Activated CD4-positive, alpha-beta T cell treated with anti-CD3 and anti-CD28 coated beads for 4 hours (primary cell): ENCODE measurements at regions not wholly inside any gene's neighbourhood (a gene's known extent, or its start where the extent isn't known, plus 50 kb on each side); places are given as distances from the start of the nearest gene placed in this dataset.

ENCODE experiments used
- DNase-seq, 2 donors: peaks; one replicate each; pipeline ENCODE4 v3.0.0-alpha.2; 2020

DNA sequence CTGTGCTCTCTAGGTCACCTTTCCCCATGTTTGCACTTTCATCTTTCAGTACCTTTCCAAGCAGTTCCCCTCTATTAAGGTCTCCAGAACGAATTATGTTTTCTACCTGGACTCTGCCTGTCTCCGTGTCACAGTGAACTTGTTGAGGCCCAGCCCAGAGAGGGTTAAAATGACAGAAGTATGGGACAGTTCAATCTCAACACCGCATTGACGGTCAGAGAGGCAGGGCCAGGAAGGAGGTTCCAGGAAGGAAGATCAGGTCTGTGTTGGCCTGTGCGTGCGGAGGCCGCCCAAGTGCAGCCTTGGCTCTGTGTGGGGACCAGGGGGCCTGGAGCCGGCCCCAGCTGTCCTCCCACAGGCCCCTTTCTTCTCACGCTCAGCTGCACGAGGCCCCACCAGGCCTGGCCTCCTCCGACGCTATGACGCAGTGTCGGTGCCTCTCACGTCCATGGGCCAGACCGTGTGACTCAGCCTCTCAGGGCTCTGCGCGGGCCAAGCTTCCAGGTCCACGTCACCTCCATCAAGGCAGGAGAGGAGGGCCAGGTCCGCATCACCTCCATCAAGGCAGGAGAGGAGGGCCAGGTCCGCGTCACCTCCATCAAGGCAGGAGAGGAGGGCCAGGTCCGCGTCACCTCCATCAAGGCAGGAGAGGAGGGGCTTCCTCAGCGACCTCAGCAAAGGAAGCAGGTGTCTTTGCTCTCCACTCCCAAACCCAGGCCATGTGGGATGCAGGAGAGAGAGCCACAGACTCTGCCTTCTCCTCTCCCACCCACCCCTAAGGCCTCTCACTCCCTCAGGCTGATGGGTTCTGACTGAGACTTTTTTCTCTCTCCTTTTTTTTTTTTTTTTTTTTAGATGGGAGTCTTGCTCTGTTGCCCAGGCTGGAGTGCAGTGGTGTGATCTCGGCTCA lies 83.1 kb downstream of the CPN2 start:
- DNase-seq = no peak

DNA sequence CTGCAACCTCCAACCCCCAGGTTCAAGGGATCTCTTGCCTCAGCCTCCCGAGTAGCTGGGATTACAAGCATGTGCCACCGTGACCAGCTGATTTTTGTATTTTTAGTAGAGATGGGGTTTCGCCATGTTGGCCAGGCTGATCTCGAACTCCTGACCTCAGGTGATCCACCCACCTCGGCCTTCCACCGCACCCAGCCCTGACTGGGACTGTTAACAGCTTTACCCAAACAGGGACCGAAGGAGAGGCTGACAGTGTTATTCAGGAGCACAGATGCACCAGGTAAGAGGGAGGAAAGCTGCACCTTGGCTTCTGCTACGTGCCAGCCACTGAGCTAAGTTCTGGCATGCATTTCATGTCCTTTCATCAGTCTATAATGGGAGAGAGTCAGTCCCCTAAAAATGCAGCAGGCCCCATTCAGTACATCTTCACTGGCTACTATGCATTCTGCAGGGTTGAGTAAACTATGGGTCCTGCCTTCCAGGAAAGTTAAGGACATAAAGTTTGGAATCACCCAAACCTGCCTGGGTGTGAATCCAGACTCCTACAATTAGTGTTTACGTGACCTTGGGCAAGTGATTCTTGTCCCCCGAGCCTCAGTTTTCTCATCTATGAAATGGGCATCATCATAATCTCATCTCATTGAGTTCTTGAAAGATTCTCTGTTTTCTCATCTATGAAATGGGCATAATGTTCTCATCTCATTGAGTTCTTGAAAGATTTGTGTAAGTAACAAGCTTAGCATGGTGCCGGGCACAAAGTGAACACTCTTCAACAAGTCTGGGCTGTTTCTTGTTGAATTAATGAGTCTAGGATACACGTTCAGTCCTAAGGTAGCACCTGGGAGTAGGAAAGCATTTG lies 82.2 kb downstream of the CPN2 start:
- no peak for DNase-seq

DNA sequence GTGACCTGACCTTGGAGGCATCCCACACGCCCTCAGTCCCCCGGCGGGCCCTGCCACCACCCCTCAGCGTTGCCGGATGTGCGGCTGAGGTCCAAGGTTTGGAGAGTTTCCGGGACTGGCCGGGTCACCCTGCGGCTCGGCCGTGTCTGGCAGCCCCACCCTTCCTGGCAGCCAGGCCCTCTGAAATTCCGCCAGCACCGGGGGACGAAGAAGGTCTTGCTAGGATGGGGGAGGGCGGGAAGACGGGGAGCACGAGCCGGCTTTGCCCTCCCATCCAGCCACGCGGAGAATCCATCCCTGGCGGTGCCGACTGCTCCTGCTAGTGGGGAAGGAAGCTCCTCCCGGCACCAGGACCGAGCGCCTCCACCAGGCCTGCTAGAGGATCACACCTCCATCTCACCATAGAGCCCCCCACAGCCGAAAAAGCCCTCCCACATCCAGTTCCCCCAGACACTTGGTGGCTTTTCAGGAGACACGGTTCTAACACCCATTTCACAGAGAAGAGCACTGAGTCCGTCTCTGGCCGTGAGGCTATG lies 81.5 kb downstream of the CPN2 start:
- DNase-seq = no peak

DNA sequence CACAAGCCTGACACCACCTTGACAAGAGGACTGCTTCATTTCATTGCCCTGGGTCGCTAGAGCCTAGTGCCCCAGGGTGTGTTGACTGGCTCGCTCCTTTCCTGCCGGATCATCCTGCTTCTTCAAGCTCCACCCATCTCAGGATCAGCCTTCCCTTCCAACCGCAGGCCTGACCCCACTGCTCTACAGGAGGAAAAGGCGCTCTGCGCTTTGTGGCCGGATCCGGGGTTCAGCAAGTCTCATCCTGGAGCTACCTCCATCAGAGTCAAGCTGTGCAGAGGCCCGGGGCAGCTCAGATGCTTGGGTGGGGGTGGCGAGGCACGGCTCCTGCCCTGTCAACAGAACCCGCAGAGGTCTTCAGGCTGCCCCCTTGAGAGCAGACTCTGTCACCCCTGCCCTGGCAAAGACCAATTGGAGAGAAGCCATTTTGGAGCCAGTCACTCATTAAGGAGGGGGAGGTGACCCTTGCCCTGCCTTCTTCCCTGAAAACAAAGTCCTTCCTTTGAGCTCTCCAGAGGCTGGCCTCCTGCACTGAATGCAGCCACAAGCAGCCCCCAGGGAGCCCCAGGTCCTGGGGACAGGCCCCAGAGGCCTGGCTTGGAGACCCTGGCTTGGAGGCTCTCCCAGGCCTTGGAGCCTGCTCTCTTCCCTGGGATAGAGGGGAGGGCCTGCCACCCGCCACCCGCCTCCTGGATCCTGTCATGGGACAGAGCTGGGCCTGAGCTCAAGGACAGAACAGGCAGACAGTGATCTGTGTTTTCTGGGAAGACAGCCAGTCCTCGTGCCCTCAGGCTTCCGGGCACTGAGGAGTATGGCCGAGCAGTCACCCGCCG lies 80.3 kb downstream of the CPN2 start:
- DNase-seq = no peak

DNA sequence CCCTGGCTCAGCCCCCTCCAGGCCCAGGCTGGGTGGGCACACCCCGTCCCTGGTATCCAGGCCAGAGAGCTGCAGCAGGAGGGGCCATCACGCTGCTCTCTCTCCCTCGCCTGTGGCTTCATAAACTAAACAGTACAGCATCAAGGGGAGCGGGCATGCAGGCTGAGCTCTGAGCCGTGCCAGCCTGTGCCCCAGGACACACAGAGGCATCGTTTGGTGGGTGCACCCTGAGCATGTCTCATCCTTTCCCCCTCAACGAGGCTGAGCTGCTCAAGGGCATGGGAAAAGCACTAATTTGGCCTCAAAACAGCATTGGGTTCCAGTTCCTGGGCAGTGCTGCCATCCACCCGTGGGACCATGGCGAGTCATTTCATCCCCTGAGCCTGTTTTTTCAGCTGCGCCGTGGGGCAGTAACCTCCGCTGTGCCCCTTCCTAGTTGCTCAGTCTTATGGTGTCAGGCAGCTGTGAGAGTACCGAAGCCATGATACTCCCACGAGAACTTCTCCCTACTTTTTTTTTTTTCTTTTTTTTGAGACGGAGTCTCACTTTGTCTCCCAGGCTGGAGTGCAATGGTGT lies 79.6 kb downstream of the CPN2 start:
- no peak for DNase-seq

DNA sequence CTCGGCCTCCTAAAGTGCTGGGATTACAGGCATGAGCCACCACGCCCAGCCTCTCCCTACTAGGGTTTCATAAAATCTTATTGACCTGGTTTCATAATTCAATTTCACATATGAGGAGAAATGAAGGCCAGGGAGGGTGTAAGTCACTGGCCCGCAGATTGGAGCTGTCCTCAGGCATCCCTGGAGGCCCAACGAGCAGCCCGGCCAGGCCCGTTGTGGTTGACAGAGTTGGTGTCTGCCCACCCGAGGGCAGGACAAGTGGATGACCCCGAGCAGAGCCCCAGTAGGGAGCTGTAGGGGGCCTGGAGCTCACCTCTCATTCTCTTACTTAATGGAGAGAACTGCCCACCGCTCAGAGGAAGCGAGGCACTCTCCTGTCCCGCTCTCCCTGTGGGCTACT lies 78.9 kb downstream of the CPN2 start:
- no peak for DNase-seq

DNA sequence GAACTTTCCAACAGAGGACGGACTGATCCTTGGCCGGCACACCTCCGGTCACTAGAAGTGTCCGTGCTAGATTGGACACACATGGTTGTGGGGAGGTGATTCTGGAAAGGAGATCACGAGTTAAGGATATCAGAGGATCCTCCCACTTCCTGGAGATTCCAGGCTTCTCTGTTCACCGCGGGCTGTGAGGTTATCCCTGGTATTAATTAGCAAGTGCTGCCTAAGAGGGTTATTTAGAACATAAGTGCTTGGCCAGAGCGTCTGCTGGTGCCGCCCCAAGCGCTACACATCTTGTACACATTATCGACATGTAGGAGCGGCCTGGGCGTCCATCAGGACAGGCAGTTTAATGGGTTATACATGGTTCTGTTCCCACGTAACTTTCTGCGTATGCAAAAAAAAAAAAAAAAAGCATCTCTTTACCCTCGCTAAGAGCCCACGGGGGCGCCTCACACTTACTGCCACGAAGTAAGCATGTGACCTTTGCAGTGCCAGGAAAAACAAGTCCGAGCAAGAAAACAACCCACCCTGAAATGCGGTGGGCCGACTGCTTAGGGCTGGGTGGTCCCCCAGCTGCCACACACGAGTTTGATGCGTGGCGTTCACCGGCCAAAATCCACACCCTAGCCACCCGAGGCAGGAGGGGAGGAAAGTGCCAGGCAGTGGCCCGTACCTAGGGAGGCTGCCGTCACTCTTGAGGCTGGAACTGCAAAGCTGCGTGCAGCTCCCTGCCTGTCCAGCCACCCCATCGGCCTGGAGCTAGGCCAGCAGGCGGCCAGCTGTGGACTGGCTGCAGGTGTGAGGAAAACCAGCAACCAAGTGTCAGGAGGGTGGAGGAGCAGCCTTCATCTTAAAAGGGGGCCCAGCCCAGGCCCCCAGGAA lies 78.0 kb downstream of the CPN2 start:
- DNase-seq = no peak

DNA sequence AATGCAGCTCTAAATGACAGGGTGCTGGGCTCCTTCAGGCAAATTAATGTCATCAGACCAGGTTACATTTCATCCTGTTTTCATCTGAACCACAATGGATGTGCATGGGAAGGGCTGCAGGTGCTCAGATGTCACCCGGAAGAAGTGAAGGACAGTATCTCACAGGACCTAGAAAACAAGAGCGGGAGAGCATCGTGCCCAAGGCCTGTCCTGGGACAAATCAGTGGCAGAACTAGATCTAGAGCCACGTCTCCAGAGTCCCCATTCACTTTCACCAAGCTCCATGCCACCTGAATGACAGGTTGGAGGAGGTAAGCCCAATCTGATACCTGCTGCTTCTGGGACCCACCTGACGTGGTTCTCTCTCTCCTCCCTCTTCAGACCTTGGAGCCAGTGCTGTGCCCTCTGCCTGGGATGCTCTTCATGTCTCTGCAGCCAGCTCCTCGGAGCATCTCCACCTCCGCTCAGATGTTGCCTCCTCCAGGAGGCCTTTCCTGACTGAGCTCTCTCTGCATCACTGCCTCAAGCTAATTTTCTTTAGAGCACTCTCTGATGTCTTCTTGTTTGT lies 77.3 kb downstream of the CPN2 start:
- DNase-seq = no peak

DNA sequence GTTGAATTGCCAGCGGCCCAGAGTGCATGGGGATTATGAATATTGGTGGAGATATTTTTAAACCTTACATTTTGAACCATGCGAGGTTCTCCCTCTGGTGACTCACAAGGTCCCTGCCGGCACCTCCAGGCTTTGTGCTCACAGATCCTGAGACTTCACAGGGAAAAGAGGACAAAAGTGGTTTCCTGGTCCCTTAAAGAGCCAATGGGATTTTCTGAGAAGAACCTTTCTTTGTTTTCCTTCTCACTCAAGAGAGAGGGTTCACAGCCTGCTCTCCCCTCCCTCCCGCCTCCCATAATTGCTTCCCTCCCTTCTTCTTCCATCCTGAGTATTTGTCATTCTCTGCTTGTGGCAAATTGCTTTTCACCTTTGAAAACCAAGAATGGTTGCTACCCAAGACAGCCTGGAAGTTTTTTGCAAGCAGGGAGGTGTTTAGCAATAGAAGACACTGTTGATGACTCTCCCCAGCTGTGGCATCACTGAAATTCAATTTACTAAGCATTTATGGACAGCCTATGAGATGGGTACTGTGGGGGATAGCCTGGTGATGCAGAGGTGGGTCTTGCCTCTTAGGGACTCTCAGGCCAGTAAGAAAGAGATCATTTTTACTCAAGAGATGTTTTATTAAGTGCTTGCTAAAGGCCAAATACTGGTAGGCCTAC lies 76.6 kb downstream of the CPN2 start:
- DNase-seq = no peak

DNA sequence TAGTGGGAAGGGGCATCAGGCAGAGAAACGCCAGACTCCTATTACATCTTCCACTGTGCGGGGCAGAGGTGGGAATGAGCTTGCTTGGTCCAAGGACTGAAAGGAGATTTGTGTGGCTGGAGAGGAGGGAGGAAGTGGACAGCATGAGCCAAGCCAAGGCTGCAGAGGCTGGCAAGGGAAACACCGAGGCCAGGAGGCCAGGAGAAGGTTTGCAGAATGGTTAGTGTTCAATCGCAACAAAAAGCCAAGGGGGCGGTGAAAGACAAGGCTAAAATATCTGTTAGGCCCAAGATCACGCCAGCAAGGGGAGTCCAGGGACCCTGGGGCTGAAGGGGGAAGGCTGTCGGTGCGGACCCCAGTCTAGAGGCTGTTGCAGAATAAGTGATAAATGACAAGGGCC lies 75.8 kb downstream of the CPN2 start:
- no peak for DNase-seq

DNA sequence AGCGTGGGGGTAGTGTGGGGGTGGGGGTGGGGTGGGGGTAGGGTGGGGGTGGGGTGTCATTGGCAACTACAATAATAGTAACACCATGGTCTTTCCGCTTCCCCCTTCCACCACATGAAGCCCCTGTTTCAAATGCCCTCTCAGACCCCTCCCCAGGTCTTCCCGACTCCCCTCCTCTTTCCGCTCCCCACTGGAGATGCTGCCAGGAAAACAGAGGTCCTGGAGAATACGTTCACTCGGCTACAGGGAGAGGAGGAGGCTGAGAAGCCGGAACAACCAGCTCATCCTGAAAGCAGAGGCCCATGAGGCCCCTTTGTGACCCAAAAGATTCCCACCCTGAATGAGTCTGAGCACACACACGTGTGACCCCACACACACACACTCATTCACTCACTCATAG lies 75.4 kb downstream of the CPN2 start:
- DNase-seq = no peak

DNA sequence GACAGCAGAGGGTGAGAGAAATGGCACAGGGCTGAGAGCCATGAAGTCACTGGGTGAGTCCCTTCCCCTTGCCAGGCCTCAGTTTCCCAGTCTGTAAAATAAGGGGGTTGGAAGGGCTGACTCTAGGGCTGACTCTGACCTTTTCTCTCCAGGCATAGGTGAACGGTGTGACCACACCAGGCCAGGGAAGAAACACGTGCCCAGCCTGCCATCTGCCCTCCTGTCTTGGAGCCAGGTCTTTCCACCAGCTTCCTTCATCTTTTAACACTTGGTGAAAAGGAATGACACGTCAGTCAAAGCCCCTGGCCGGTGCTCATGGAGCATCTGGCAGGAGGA lies 74.4 kb downstream of the CPN2 start:
- no peak for DNase-seq

DNA sequence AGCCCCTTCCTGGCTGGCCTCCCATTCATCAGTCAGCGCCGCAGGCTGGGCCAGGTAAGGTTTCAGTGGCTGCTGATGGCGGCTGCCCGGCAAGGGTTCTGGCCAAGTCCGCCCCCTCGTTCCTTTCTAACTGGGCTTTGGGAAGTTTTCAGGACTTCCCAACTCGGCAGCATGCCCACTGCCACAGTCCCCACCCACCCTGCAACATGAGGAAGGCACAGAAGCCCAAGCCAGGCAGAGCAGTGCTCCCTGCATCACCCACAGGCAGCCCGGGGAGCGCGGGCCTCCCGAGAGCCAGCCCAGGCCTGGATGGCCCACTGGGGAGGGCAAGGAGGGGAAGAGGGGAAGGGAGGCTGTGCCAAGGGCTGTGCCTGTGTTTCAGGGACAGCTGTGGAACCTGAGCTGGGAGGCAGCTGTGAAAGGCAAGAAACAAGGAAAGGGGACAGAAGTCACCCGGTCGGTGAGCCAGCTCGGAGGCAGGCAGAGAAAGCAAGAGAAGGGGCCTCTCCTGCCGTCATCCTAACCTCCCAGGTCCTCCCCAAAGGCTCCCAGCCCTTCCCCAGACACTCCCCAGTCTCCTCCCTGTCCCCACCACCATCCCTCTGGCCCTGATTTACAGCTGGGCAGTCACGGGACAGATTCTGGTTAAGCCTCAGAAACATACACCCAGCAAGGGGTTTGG lies 73.9 kb downstream of the CPN2 start:
- no peak for DNase-seq

DNA sequence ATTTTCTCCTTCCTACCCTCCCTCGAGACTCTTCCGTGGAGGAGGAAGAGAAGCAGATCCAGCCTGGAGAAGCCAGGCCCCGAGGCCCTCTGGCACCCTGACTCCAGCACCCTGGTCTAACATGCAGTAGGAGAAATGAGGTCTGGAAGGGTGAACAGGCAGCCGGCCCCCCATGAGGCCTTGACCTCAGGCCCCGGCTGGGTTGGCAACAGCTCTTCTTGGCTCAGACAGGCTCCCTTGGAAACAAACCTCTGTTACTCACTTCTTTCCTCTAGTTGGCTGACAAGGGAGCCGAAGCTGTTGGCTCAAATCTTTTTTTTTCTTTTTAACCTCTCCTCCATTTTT lies 73.4 kb downstream of the CPN2 start:
- no peak for DNase-seq

DNA sequence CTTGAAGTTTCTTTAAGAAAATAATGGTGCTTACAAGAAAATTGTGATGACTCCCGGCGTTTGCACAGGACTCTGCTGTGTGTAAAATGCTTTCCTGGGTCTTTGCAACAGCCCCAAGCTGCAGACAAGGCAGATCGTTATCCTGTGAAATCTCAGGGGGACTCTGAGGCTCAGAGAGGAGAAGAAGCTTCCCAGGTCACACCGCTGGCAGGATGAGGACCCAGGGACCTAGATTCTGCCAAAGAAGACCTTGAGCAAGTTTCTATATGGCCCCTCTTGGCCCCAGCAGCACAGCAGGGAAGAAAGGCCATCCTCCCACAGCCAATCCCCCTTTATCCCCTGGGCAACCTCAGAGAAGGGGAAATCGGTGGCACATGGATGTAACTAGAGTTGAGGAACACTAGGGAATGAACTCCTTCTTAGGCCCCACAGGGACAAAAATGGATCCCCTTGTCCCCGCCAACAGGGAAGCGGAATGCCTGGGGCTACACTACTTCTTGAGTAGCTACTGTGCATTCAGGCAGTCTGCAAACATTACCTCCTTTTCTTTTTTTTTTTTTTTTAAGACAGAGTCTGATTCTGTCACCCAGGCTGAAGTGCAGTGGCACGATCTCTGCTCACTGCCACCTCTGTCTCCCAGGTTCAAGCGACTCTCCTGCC lies 72.8 kb downstream of the CPN2 start:
- no peak for DNase-seq

DNA sequence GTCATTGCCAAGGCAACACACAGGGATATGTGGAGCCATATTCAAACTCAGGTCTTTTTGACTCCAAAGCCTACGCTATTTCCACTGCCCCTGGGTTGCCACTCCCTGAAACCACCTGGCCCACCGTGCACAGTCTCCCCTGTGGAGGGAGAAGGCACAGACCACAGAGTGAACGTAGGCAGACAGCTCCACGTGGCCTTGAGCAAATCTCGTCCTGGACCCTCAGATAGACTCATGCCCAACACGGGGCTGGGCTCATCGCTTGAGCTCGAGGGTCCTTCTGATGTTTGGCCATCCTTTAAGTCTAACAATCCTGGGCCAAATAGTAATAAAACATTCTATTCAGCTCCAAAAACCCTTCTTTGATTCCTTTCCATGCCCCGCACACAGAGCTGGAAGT lies 72.0 kb downstream of the CPN2 start:
- DNase-seq = no peak

DNA sequence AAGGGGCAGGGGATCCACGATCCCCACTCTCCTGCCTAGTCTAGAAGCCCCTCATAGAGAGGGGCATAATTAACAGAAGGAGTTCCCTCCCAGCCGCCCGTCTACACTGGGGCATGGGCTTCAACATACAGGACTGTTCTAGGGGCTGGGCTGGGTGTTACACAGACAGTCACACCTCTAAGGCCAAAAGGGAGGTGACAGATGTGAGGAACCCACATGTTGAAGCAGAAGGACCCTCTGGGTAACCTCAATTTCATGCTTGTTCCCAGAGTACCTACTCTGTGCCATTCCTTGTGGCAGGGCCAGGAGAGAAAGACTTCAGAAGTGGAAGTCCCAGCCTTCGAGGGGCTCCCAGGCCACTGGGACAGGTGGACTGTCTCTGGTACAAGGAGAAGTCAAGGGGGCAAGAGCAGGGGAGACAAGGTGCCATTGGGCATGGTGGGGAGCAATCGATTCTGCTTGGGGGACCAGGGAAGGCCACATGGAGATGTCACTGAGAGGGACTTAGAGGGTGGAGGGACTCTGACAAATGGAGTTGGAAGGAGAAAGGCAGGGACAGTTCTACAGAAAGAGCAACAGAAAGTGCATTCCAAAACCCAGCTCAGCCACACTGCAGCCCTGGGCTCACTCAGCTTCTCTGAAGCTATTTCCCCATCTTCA lies 71.3 kb downstream of the CPN2 start:
- DNase-seq = no peak

DNA sequence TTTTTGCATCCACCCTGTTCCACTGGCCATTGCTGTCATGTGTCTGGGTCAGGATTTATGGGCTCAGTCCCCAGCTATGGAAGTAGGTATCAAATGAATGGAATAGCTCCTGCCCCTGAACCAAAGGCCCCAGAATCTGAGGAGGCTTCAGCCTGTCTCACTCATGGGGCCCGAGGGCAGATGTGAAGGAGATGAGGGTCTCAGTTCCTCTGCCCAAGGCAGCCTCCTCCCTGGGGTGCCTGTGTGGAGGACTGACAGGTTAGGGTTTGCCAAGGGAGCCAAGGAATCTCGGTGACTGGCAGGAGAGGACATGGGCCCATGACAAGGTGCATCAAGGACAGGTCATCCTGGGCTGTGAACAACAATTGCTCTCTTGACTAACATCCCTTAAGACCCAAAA lies 70.4 kb downstream of the CPN2 start:
- DNase-seq = no peak

DNA sequence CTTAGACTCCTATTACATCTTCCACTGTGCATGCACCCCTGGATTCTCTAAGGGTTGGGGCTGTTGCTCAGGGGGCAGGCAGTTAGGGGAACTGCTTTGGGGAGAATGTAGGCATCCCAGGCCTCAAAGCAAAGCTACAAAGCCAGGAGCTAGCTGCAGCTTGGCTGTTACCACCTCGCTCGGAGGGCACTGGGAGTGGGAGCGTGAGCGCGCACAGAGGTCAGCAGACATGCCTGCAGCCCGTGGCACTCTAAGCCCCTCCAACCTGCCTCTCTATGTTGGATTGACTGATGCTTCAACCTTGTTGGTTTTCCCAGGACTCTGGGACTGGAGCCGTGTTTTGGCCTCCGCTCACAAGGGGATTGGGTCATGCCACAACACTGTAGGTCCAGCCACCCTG lies 69.8 kb downstream of the CPN2 start:
- no peak for DNase-seq
